PFSK-1 (cell line): ENCODE measurements at regions not wholly inside any gene's neighbourhood (a gene's known extent, or its start where the extent isn't known, plus 50 kb on each side); places are given as distances from the start of the nearest gene placed in this dataset.

Experiments used
- POLR2AphosphoS5 ChIP-seq: IDR thresholded peaks from 2 replicates; pipeline ENCODE4 v1.6.1; 2012; ENCODE audit warnings: low read depth, mild to moderate bottlenecking, control low read depth, low read length, moderate library complexity
- REST ChIP-seq, 2 experiments: IDR thresholded peaks; 2 replicates each; pipeline versions ENCODE4 v1.6.1 to v1.8.0; 2011 to 2012; ENCODE audit warnings: low read depth in 2 of 2, low read length in 2 of 2, control low read depth in 1 of 2, inconsistent platforms in 1 of 2, mild to moderate bottlenecking in 1 of 2, moderate library complexity in 1 of 2; ENCODE audit not compliant: insufficient read depth in 1 of 2
- SIN3A ChIP-seq: IDR thresholded peaks from 2 replicates; pipeline ENCODE4 v1.6.1; 2012; ENCODE audit warnings: mild to moderate bottlenecking, low read length, moderate library complexity, borderline replicate concordance; ENCODE audit not compliant: insufficient read depth
- TAF1 ChIP-seq: IDR thresholded peaks from 2 replicates; pipeline ENCODE4 v1.6.1; 2012; ENCODE audit warnings: low read length, control low read depth, borderline replicate concordance; ENCODE audit not compliant: insufficient read depth

GRCh38 chr16:66041907-66042306 lies 324.6 kb upstream of the CDH5 start:
- no peak for TF ChIP-seq POLR2AphosphoS5
- no peak for TF ChIP-seq TAF1
- TF ChIP-seq REST (IDR thresholded peaks at IDR 0.05; ENCODE audit: insufficient read depth in 1 of 2, low read depth in 2 of 2, low read length in 2 of 2), result no peak
- TF ChIP-seq SIN3A, result no peak
